KMS-11 (cell line): ENCODE measurements at regions not wholly inside any gene's neighbourhood (a gene's known extent, or its start where the extent isn't known, plus 50 kb on each side); places are given as distances from the start of the nearest gene placed in this dataset.

ENCODE experiments used
- H2AFZ ChIP-seq: fragments of 200-600 bp; sonication (generic); 2 replicates; pipeline ENCODE4 v1.6.1; 2016; ENCODE audit warnings: antibody characterized with exemption, mixed run types, low read depth
- H3K27ac ChIP-seq: fragments of 200-600 bp; sonication (generic); 2 replicates; pipeline ENCODE4 v1.6.1; 2016; ENCODE audit warnings: mild to moderate bottlenecking, mixed run types
- H3K27me3 ChIP-seq: fragments of 200-600 bp; sonication (generic); 2 replicates; pipeline ENCODE4 v1.6.1; 2017; ENCODE audit warnings: mild to moderate bottlenecking, low read depth, mixed run types, moderate library complexity; ENCODE audit not compliant: insufficient read depth
- H3K36me3 ChIP-seq: fragments of 200-600 bp; sonication (generic); 2 replicates; pipeline ENCODE4 v1.6.1; 2017; ENCODE audit warnings: mild to moderate bottlenecking, mixed run types; ENCODE audit not compliant: insufficient read depth
- H3K4me1 ChIP-seq: fragments of 200-600 bp; sonication (generic); 2 replicates; pipeline ENCODE4 v1.6.1; 2016; ENCODE audit warnings: mild to moderate bottlenecking, low read depth, mixed run types; ENCODE audit not compliant: poor library complexity, severe bottlenecking
- H3K4me2 ChIP-seq: fragments of 200-600 bp; sonication (generic); 2 replicates; pipeline ENCODE4 v1.7.0; 2016; ENCODE audit warnings: mild to moderate bottlenecking, mixed run types
- H3K4me3 ChIP-seq: fragments of 200-600 bp; sonication (generic); IDR thresholded peaks from 2 replicates; pipeline ENCODE4 v1.6.1; 2017; ENCODE audit warnings: low read depth, low read length, mixed read lengths; ENCODE audit not compliant: insufficient read depth
- H3K79me2 ChIP-seq: fragments of 200-600 bp; sonication (generic); 2 replicates; pipeline ENCODE4 v1.6.1; 2016; ENCODE audit warnings: low read depth, mixed run types; ENCODE audit not compliant: insufficient read depth
- H3K9ac ChIP-seq: fragments of 200-600 bp; sonication (generic); 2 replicates; pipeline ENCODE4 v1.6.1; 2016; ENCODE audit warnings: mild to moderate bottlenecking, mixed run types
- H4K20me1 ChIP-seq: fragments of 200-600 bp; sonication (generic); 2 replicates; pipeline ENCODE4 v1.6.1; 2016; ENCODE audit warnings: mild to moderate bottlenecking, mixed run types; ENCODE audit not compliant: insufficient read depth
- CTCF ChIP-seq: fragments of 200-600 bp; sonication (generic); conservative IDR thresholded peaks from 2 replicates; pipeline ENCODE4 v1.6.1; 2017; ENCODE audit warnings: low read depth, mild to moderate bottlenecking, antibody characterized with exemption, low read length, moderate library complexity, mixed read lengths

GRCh38 chr10:2427412-2427811 is 639.9 kb upstream of the PFKP start:
- no peak overlapping the region for H2AFZ ChIP-seq
- no peaks in the 10 kb centered on the region for H4K20me1 ChIP-seq
- no peaks in the 10 kb centered on the region for H3K4me1 ChIP-seq
- H3K4me2 ChIP-seq: no peak overlapping the region
- H3K4me3 ChIP-seq: no peak overlapping the region
- H3K27ac ChIP-seq: no peak overlapping the region
- H3K36me3 ChIP-seq: no peaks in the 10 kb centered on the region
- H3K27me3 ChIP-seq: no peaks in the 10 kb centered on the region
- no peak overlapping the region for H3K9ac ChIP-seq
- no peaks in the 10 kb centered on the region for H3K79me2 ChIP-seq
- no peak for TF ChIP-seq CTCF

GRCh38 chr10:2425320-2425719 is 642.0 kb upstream of the PFKP start:
- Histone ChIP-seq H3K4me3 (no peak overlapping the region), H3K27ac (no peak overlapping the region), H4K20me1 (no peaks in the 10 kb centered on the region), H3K36me3 (no peaks in the 10 kb centered on the region), H3K4me2 (no peak overlapping the region), H3K9ac (no peak overlapping the region), H3K4me1 (no peaks in the 10 kb centered on the region), H2AFZ (no peak overlapping the region), H3K79me2 (no peaks in the 10 kb centered on the region), H3K27me3 (no peaks in the 10 kb centered on the region)
- no peak for TF ChIP-seq CTCF

- no peaks in the 10 kb centered on the region for H3K36me3 ChIP-seq
- no peak for TF ChIP-seq CTCF
- no peaks in the 10 kb centered on the region for H4K20me1 ChIP-seq
- H3K4me2 ChIP-seq: no peak overlapping the region
- H3K27me3 ChIP-seq: no peaks in the 10 kb centered on the region
- no peaks in the 10 kb centered on the region for H3K4me1 ChIP-seq
- H3K27ac ChIP-seq: no peak overlapping the region
- no peaks in the 10 kb centered on the region for H3K79me2 ChIP-seq
- H3K4me3 ChIP-seq: no peak overlapping the region
- no peak overlapping the region for H3K9ac ChIP-seq
- no peak overlapping the region for H2AFZ ChIP-seq
Measured at GRCh38 chr10:2414562-2414961, 652.8 kb upstream of the PFKP start.

GRCh38 chr10:2414039-2414438 is 653.3 kb upstream of the PFKP start:
- Histone ChIP-seq H3K4me3 (no peak overlapping the region), H3K27me3 (no peaks in the 10 kb centered on the region), H3K36me3 (no peaks in the 10 kb centered on the region), H4K20me1 (no peaks in the 10 kb centered on the region), H3K9ac (no peak overlapping the region), H3K4me2 (no peak overlapping the region), H3K4me1 (no peaks in the 10 kb centered on the region), H2AFZ (no peak overlapping the region), H3K27ac (no peak overlapping the region), H3K79me2 (no peaks in the 10 kb centered on the region)
- no peak for TF ChIP-seq CTCF

GRCh38 chr10:2410049-2410448 is 657.3 kb upstream of the PFKP start:
- H3K27me3 ChIP-seq: no peaks in the 10 kb centered on the region
- no peaks in the 10 kb centered on the region for H3K36me3 ChIP-seq
- no peak for TF ChIP-seq CTCF
- no peaks in the 10 kb centered on the region for H3K79me2 ChIP-seq
- H3K4me3 ChIP-seq: no peak overlapping the region
- H4K20me1 ChIP-seq: no peaks in the 10 kb centered on the region
- H3K4me2 ChIP-seq: no peak overlapping the region
- no peak overlapping the region for H3K27ac ChIP-seq
- no peak overlapping the region for H2AFZ ChIP-seq
- no peak overlapping the region for H3K9ac ChIP-seq
- no peaks in the 10 kb centered on the region for H3K4me1 ChIP-seq
